Lung (tissue), 11 donors: ENCODE measurements at regions not wholly inside any gene's neighbourhood (a gene's known extent, or its start where the extent isn't known, plus 50 kb on each side); places are given as distances from the start of the nearest gene placed in this dataset.

Experiments
- ATAC-seq: fragments of 200-7000 bp; cut with Tn5 transposase; one replicate; pipeline ENCODE4 v1.9.1; 2020; ENCODE audit warnings: moderate number of reproducible peaks; ENCODE audit not compliant: insufficient read depth, low FRiP score
- DNase-seq, 3 donors: peaks; one replicate each; pipeline ENCODE4 v3.0.0-alpha.2; 2013 to 2017
- H3K27ac ChIP-seq, 2 donors: one replicate each; pipeline ENCODE4 v1.5.1; 2013; ENCODE audit warnings: mild to moderate bottlenecking in 2 of 2, moderate library complexity in 2 of 2, control low read depth in 1 of 2, inconsistent platforms in 1 of 2, low read depth in 1 of 2, low read length in 1 of 2
- H3K27me3 ChIP-seq, 3 donors: one replicate each; pipeline ENCODE4 v1.5.1; 2013; ENCODE audit warnings: low read length in 2 of 3; ENCODE audit not compliant: control insufficient read depth in 3 of 3, insufficient read depth in 3 of 3
- H3K36me3 ChIP-seq, 4 donors: one replicate each; pipeline ENCODE4 v1.5.1; 2013; ENCODE audit warnings: low read length in 4 of 4, mild to moderate bottlenecking in 1 of 4, moderate library complexity in 1 of 4; ENCODE audit not compliant: control insufficient read depth in 4 of 4, insufficient read depth in 4 of 4
- H3K4me1 ChIP-seq, 5 donors: one replicate each; pipeline ENCODE4 v1.5.1; 2013; ENCODE audit warnings: low read length in 5 of 5, mild to moderate bottlenecking in 2 of 5, moderate library complexity in 1 of 5; ENCODE audit not compliant: control insufficient read depth in 5 of 5, insufficient read depth in 5 of 5
- H3K4me3 ChIP-seq: one replicate; pipeline ENCODE4 v1.5.1; 2013; ENCODE audit warnings: mild to moderate bottlenecking, control low read depth, moderate library complexity
- H3K9ac ChIP-seq, 2 donors: one replicate each; pipeline ENCODE4 v1.5.1; 2013; ENCODE audit warnings: low read length in 2 of 2, control low read depth in 1 of 2; ENCODE audit not compliant: insufficient read depth in 1 of 2
- H3K9me3 ChIP-seq, 4 donors: one replicate each; pipeline ENCODE4 v1.5.1; 2013; ENCODE audit warnings: low read length in 3 of 4, mild to moderate bottlenecking in 1 of 4, moderate library complexity in 1 of 4; ENCODE audit not compliant: control insufficient read depth in 4 of 4, insufficient read depth in 3 of 4
- WGBS, 2 donors: extraction: QIAGEN DNeasy Blood & Tissue Kit; methylation state at CpG; one replicate each; pipeline ENCODE4 v1.1.7; 2013; 5-methylcytosine and 5-hydroxymethylcytosine counted together
- TF ChIP-seq, protein P1 (sequence below): IDR thresholded peaks from 2 replicates; pipeline ENCODE4 v1.5.1; 2012; ENCODE audit warnings: mild to moderate bottlenecking; ENCODE audit errors: control extremely low read depth, extremely low read depth
- donor health status: control.
- donor health status: control.
- donor health status: Bipolar disorder and iron deficiency.
- donor health status: healthy.
- donor health status: DM: yes; HTN: yes; CAD: no.

DNA sequence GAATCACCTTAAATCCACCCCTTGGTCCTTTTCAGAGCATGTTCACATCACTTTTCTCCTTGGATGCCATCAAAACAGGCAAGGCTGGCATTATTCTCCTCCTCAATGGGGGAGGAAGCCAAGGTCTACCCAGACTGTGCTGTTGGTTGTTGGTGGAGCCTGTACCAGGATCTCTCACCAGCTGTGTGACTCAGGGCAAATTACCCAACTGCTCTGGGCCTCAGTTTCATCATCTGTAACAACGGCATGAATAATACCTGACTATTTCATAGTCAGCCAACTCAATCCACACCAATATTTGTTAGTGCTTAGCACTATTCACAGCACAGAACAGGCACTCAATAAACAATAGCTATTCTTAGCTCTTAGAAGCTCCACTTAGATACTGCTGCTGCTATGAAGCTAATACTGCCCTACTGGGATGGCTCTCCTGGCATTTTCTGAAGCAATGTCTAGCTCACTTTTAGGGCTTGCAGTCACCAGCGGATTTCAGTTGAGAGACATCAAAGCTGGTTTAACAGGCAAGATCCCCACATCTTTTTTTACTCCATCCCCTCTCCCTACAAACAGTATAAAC lies 116.9 kb downstream of the CCNA1 start:
- H3K4me3 ChIP-seq = no peak overlapping the region
- H3K9ac ChIP-seq = no peak overlapping the region
- no peak for DNase-seq
- TF ChIP-seq, protein P1, sequence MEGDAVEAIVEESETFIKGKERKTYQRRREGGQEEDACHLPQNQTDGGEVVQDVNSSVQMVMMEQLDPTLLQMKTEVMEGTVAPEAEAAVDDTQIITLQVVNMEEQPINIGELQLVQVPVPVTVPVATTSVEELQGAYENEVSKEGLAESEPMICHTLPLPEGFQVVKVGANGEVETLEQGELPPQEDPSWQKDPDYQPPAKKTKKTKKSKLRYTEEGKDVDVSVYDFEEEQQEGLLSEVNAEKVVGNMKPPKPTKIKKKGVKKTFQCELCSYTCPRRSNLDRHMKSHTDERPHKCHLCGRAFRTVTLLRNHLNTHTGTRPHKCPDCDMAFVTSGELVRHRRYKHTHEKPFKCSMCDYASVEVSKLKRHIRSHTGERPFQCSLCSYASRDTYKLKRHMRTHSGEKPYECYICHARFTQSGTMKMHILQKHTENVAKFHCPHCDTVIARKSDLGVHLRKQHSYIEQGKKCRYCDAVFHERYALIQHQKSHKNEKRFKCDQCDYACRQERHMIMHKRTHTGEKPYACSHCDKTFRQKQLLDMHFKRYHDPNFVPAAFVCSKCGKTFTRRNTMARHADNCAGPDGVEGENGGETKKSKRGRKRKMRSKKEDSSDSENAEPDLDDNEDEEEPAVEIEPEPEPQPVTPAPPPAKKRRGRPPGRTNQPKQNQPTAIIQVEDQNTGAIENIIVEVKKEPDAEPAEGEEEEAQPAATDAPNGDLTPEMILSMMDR = no peak
- H3K27ac ChIP-seq = no peak overlapping the region
- H3K4me1 ChIP-seq = no peaks in the 10 kb centered on the region
- H3K9me3 ChIP-seq = no peaks in the 10 kb centered on the region
- WGBS, 2 donors = 82 to 84% methylated on average over 2 of the region's 2 CpGs
- ATAC-seq = no peak
- H3K36me3 ChIP-seq = no peaks in the 10 kb centered on the region
- no peaks in the 10 kb centered on the region for H3K27me3 ChIP-seq

DNA sequence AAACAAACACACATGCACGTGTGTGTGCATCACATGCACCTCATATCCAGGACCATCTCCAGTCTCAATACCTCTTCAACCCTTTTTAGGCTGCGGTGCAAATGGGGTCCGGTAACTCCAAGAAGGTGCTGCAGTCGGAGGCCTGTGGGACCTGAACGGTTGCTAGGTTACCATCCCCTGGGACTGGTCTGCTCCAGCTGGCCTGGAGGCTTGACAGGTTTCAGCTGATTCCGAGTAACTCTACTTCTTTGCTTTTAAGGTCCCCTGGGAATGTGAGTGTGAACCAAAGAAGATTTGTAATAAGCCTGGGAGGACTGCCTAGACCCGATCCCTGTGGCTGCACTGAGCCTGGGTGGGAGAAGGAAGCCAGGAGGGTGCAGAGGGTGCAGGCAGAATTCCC lies 117.5 kb downstream of the CCNA1 start:
- Histone ChIP-seq H3K27me3 (no peaks in the 10 kb centered on the region), H3K4me3 (no peak overlapping the region), H3K4me1 (no peaks in the 10 kb centered on the region), H3K36me3 (no peaks in the 10 kb centered on the region), H3K9me3 (no peaks in the 10 kb centered on the region), H3K27ac (no peak overlapping the region), H3K9ac (no peak overlapping the region)
- DNase-seq (peak in 1 of 3 donors; percentile 44), ATAC-seq (no peak)
- TF ChIP-seq, protein P1 = no peak
- 69 to 79% methylated on average over 7 of the region's 7 CpGs for WGBS, 2 donors

DNA sequence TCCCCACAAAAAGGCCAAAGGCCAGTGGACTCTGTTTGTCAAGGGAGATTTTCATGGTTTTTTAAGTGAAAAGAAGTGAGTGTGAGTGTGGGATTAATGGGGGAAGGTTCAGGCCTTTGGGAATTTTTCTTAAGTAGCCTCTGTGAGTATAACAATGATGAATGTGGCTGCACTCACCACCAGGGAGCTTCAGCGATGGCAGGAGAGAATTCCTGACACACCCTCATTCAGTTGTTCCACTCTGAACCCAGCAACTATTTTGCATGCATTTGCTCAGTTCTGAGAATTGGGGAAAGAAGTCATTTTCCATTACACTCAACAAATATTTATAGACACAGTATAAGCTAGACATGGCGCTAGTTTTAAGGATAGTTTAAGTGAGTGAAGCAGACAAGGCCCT lies 117.9 kb downstream of the CCNA1 start:
- no peaks in the 10 kb centered on the region for H3K9me3 ChIP-seq
- H3K27me3 ChIP-seq = no peaks in the 10 kb centered on the region
- no peak overlapping the region for H3K4me3 ChIP-seq
- TF ChIP-seq, protein P1 = no peak
- WGBS, 2 donors = 62 to 88% methylated on average over 2 of the region's 2 CpGs
- no peak for DNase-seq
- ATAC-seq = no peak
- H3K9ac ChIP-seq = no peak overlapping the region
- H3K36me3 ChIP-seq = no peaks in the 10 kb centered on the region
- H3K27ac ChIP-seq = no peak overlapping the region
- no peaks in the 10 kb centered on the region for H3K4me1 ChIP-seq

DNA sequence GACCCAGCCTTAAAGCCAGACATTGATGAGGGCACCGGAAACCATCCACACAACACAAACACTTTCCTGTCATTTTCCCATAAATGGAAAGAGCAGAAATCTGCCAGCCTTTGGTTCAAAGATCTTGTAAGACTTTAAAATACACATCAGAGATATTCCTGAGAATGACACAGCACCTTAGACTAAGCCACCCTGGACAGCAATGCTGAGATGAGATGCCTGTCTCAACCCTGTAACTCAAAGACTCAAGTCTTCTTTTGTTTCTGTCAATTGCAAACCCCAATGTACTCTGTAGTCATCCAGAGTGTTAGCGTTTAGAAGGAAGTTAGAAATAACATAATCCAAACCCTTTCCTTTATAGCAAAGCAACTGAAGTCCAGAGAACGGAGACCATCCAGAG lies 119.2 kb downstream of the CCNA1 start:
- no peak for DNase-seq
- ATAC-seq = no peak
- WGBS, 2 donors = 78 to 85% methylated on average over 3 of the region's 3 CpGs

More for the DNA sequence above, 119.2 kb downstream of the CCNA1 start:
- Histone ChIP-seq H3K36me3 (no peaks in the 10 kb centered on the region), H3K4me3 (no peak overlapping the region), H3K4me1 (no peaks in the 10 kb centered on the region), H3K9ac (no peak overlapping the region), H3K9me3 (no peaks in the 10 kb centered on the region), H3K27me3 (no peaks in the 10 kb centered on the region), H3K27ac (no peak overlapping the region)
- TF ChIP-seq, protein P1 = no peak
